H1 (cell line): ENCODE measurements at regions not wholly inside any gene's neighbourhood (a gene's known extent, or its start where the extent isn't known, plus 50 kb on each side); places are given as distances from the start of the nearest gene placed in this dataset.

Experiments used
- CTCF ChIA-PET: fragments of 300-600 bp; sonication (Branson Sonifier 250); formaldehyde crosslinking; loops from one replicate; lab custom pipeline; 2021; ENCODE audit not compliant: partially characterized antibody; lab: Charles Lee
- POLR2A ChIA-PET: fragments of 300-600 bp; sonication (Branson Sonifier 250); formaldehyde crosslinking; loops from one replicate; lab custom pipeline; 2021; ENCODE audit warnings: inconsistent platforms; ENCODE audit not compliant: partially characterized antibody; lab: Charles Lee
- DNase-seq, 2 experiments: peaks; one replicate each; pipeline versions ENCODE4 v3.0.0 to v3.0.0-alpha.2; 2010 to 2022; ENCODE audit warnings: low spot score in 2 of 2, low read depth in 1 of 2, mixed read lengths in 1 of 2
- FAIRE-seq: peaks from 2 replicates; lab custom pipeline; 2011; peaks lifted over from hg19 to GRCh38; lab: Jason Lieb, UNC
- H2AFZ ChIP-seq: 2 replicates; pipeline ENCODE4 v1.8.1; 2012; ENCODE audit warnings: low read length, inconsistent platforms
- H2AK5ac ChIP-seq: 2 replicates; pipeline ENCODE4 v1.6.1; 2013; ENCODE audit warnings: low read depth, low read length
- H2BK120ac ChIP-seq: replicated peaks from 2 replicates; pipeline ENCODE3; 2013; ENCODE audit warnings: low read depth, low read length, inconsistent platforms
- H2BK12ac ChIP-seq: 2 replicates; pipeline ENCODE4 v1.6.1; 2013; ENCODE audit warnings: low read depth, low read length
- H2BK15ac ChIP-seq: 2 replicates; pipeline ENCODE4 v1.6.1; 2013; ENCODE audit warnings: low read length
- H2BK20ac ChIP-seq: 2 replicates; pipeline ENCODE4 v1.6.1; 2013; ENCODE audit warnings: low read length
- H2BK5ac ChIP-seq: 2 replicates; pipeline ENCODE4 v1.6.1; 2013; ENCODE audit warnings: low read depth, low read length
- H3K14ac ChIP-seq: 2 replicates; pipeline ENCODE4 v1.6.1; 2013; ENCODE audit warnings: inconsistent platforms; ENCODE audit not compliant: insufficient read length
- H3K18ac ChIP-seq: 2 replicates; pipeline ENCODE4 v1.6.1; 2013; ENCODE audit warnings: low read length; ENCODE audit errors: extremely low read depth
- H3K23ac ChIP-seq: 2 replicates; pipeline ENCODE4 v1.6.1; 2013; ENCODE audit warnings: inconsistent platforms; ENCODE audit not compliant: insufficient read length
- H3K23me2 ChIP-seq: 2 replicates; pipeline ENCODE4 v1.6.1; 2013; ENCODE audit warnings: low read depth, low read length
- H3K27ac ChIP-seq: 2 replicates; pipeline ENCODE4 v1.6.1; 2011; ENCODE audit warnings: low read depth, low read length, inconsistent platforms
- H3K27me3 ChIP-seq, 4 experiments: replicated peaks in 1 of 4; 1 replicate in 1 of 4; 2 replicates in 3 of 4; pipeline versions ENCODE4 v1.6.1 to v1.8.1; 2011 to 2013; ENCODE audit warnings: low read length in 3 of 4, mild to moderate bottlenecking in 3 of 4, inconsistent platforms in 2 of 4, mixed read lengths in 2 of 4, moderate library complexity in 1 of 4; ENCODE audit not compliant: control insufficient read depth in 3 of 4, insufficient read depth in 3 of 4; ENCODE audit errors: extremely low read depth in 1 of 4
- H3K36me3 ChIP-seq, 4 experiments: 2 replicates each; pipeline versions ENCODE4 v1.6.1 to v1.8.1; 2011 to 2013; ENCODE audit warnings: mild to moderate bottlenecking in 4 of 4, low read length in 3 of 4, moderate library complexity in 2 of 4, control low read depth in 1 of 4, inconsistent platforms in 1 of 4; ENCODE audit not compliant: insufficient read depth in 4 of 4, control insufficient read depth in 2 of 4
- H3K4ac ChIP-seq: replicated peaks from 2 replicates; pipeline ENCODE3; 2013; ENCODE audit warnings: low read length, low read depth, mixed read lengths, inconsistent platforms; ENCODE audit not compliant: insufficient read length
- H3K4me1 ChIP-seq, 4 experiments: replicated peaks in 1 of 4; 1 replicate in 1 of 4; 2 replicates in 3 of 4; pipeline versions ENCODE4 v1.6.1 to v1.8.1; 2011 to 2013; ENCODE audit warnings: low read length in 3 of 4, inconsistent platforms in 2 of 4, mixed read lengths in 1 of 4; ENCODE audit not compliant: insufficient read depth in 4 of 4, control insufficient read depth in 3 of 4
- H3K4me2 ChIP-seq, 2 experiments: 2 replicates each; pipeline versions ENCODE4 v1.6.1 to v1.8.1; 2011 to 2013; ENCODE audit warnings: low read depth in 2 of 2, low read length in 2 of 2, control low read depth in 1 of 2, inconsistent platforms in 1 of 2, mild to moderate bottlenecking in 1 of 2; ENCODE audit not compliant: insufficient read depth in 1 of 2
- H3K4me3 ChIP-seq, 4 experiments: fragments of 200-600, 300-600 bp in 1 of 4; sonication (generic), shearing (Covaris generic), sonication (Bioruptor Twin) in 1 of 4; 2 replicates each; pipeline versions ENCODE4 v1.5.1 to v1.8.1; 2011 to 2016; ENCODE audit warnings: low read length in 4 of 4, low read depth in 3 of 4, control low read depth in 2 of 4, inconsistent platforms in 2 of 4, mild to moderate bottlenecking in 2 of 4, mixed read lengths in 1 of 4, moderate library complexity in 1 of 4; ENCODE audit not compliant: insufficient read depth in 2 of 4; ENCODE audit errors: extremely low read depth in 1 of 4
- H3K56ac ChIP-seq: replicated peaks from 2 replicates; pipeline ENCODE3; 2013; ENCODE audit warnings: low read depth, mild to moderate bottlenecking, mixed read lengths, low read length, inconsistent platforms; ENCODE audit not compliant: insufficient read length
- H3K79me1 ChIP-seq: 2 replicates; pipeline ENCODE4 v1.6.1; 2013; ENCODE audit warnings: low read depth, low read length, control low read depth
- H3K79me2 ChIP-seq, 2 experiments: 2 replicates each; pipeline versions ENCODE4 v1.6.1 to v1.8.1; 2012 to 2013; ENCODE audit warnings: low read length in 2 of 2, mild to moderate bottlenecking in 2 of 2, inconsistent platforms in 1 of 2; ENCODE audit not compliant: insufficient read depth in 2 of 2, control insufficient read depth in 1 of 2
- H3K9ac ChIP-seq, 4 experiments: replicated peaks in 1 of 4; 1 replicate in 1 of 4; 2 replicates in 3 of 4; pipeline versions ENCODE4 v1.6.1 to v1.8.1; 2011 to 2013; ENCODE audit warnings: low read depth in 3 of 4, low read length in 3 of 4, control low read depth in 2 of 4, mild to moderate bottlenecking in 2 of 4, moderate library complexity in 2 of 4, inconsistent platforms in 1 of 4; ENCODE audit errors: extremely low read depth in 1 of 4
- H3K9me3 ChIP-seq, 2 experiments: 2 replicates each; pipeline versions ENCODE4 v1.6.1 to v1.8.1; 2012 to 2013; ENCODE audit warnings: mild to moderate bottlenecking in 2 of 2, moderate library complexity in 2 of 2, control low read depth in 1 of 2, inconsistent platforms in 1 of 2, low read depth in 1 of 2, low read length in 1 of 2, mixed read lengths in 1 of 2; ENCODE audit not compliant: insufficient read depth in 2 of 2
- H4K20me1 ChIP-seq, 2 experiments: replicated peaks in 1 of 2; 2 replicates each; pipeline versions ENCODE3 to v1.8.1; 2011 to 2013; ENCODE audit warnings: inconsistent platforms in 2 of 2, low read length in 2 of 2, mild to moderate bottlenecking in 1 of 2; ENCODE audit not compliant: insufficient read depth in 2 of 2, control insufficient read depth in 1 of 2
- H4K5ac ChIP-seq: 2 replicates; pipeline ENCODE4 v1.6.1; 2013; ENCODE audit warnings: low read length, low read depth, mixed read lengths, inconsistent platforms; ENCODE audit not compliant: insufficient read length
- H4K8ac ChIP-seq: 2 replicates; pipeline ENCODE4 v1.8.0; 2013; ENCODE audit warnings: mild to moderate bottlenecking, moderate library complexity, low read length, inconsistent platforms; ENCODE audit not compliant: insufficient read depth; ENCODE audit errors: extremely low read depth
- H4K91ac ChIP-seq: replicated peaks from 2 replicates; pipeline ENCODE3; 2013; ENCODE audit warnings: low read length, mixed read lengths, inconsistent platforms; ENCODE audit not compliant: insufficient read length
- GTF2F1 ChIP-seq: IDR thresholded peaks from 2 replicates; pipeline ENCODE4 v1.6.1; 2012; ENCODE audit warnings: low read depth, low read length, improper control_type of control experiment, borderline replicate concordance
- WGBS, 2 experiments: shearing (Covaris generic) in 1 of 2; methylation state at CpG; one replicate each; pipeline versions ENCODE4 v1.1.6 to v1.1.7; 2013 to 2015; ENCODE audit warnings: low lambda C conversion rate in 2 of 2, mixed read lengths in 2 of 2, inconsistent platforms in 1 of 2, low coverage in 1 of 2, missing lambda C conversion rate in 1 of 2; ENCODE audit not compliant: insufficient replicate concordance in 2 of 2, insufficient coverage in 1 of 2, insufficient read length in 1 of 2; ENCODE audit errors: extremely low coverage in 1 of 2, missing lambda C conversion rate in 1 of 2; 5-methylcytosine and 5-hydroxymethylcytosine counted together
- TF ChIP-seq, protein P1 (sequence below): IDR thresholded peaks from 2 replicates; pipeline ENCODE4 v1.6.1; 2012; ENCODE audit warnings: inconsistent platforms

DNA sequence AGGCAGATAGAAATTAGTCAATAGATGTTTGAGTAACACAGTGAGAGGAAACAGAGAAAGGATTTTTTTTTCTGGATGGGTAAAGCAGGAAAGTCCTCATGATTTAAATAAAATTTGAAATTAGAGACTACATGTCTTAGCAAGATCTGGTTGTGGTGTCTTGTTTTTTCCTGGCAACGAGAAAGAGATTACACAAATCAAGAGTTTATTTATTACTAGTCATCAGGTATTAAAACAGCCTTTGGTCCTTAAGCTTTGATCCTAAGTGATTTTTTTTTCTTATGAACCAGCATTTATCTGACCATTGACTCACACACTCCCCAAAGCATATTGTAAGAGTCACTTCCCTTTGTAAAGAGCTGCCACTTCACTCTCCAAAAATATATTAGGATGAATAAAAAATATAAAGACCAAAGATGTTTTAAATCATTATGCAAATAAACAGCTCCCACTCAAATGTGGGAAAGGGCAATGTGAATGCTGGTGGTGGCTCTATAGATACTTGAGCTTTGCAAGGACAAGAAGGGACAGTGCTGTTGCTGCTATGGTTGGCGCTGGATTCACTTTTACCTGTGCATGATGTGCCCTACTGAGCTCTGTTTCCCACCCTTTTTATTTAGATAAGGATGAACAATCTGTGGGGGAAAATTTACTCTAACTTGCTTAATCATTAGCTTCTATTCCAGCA lies 1726.5 kb downstream of the MAT2B start:
- no peaks in the 10 kb centered on the region for H3K79me1 ChIP-seq
- H3K79me2 ChIP-seq = no peaks in the 10 kb centered on the region
- no peaks in the 10 kb centered on the region for H4K20me1 ChIP-seq
- H3K4me1 ChIP-seq = peaks cover 0 to 18% (median 3%) of the 10 kb centered on the region in 4 experiments; a peak in 2 of 7 replicates
- H3K4me2 ChIP-seq = peak overlapping the region; percentile 34 to 47; a peak in 3 of 4 replicates
- 53% methylated on average over 2 of the region's 2 CpGs; no CpG with 5 or more reads in 1 of the 2 experiments for WGBS, 2 experiments
- H3K4me3 ChIP-seq = peak overlapping the region in 1 of 4 experiments; percentile 37; a peak in 1 of 8 replicates
- H2BK120ac ChIP-seq = peak overlapping the region; percentile 98
- peak overlapping the region; percentile 92; the same call in 1 of the 2 replicates for H2BK5ac ChIP-seq
- no peak overlapping the region for H3K14ac ChIP-seq
- H2AFZ ChIP-seq = no peak overlapping the region
- H4K8ac ChIP-seq = no peak overlapping the region
- H3K18ac ChIP-seq = no peak overlapping the region; the same call in 1 of the 2 replicates
- peak overlapping the region; percentile 92 for H3K4ac ChIP-seq
- no peaks in the 10 kb centered on the region for H3K23me2 ChIP-seq
- TF ChIP-seq GTF2F1 = no peak
- TF ChIP-seq, protein P1, sequence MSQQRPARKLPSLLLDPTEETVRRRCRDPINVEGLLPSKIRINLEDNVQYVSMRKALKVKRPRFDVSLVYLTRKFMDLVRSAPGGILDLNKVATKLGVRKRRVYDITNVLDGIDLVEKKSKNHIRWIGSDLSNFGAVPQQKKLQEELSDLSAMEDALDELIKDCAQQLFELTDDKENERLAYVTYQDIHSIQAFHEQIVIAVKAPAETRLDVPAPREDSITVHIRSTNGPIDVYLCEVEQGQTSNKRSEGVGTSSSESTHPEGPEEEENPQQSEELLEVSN = peak; percentile 60
- no peak overlapping the region for H2AK5ac ChIP-seq
- ChIA-PET CTCF (interaction anchor here (0.6 to 1.3 kb wide), 4 partner anchors 13 to 679 kb away, joined by 3 to 5 read pairs (median 3); no protein-coding TSS in a partner anchor), POLR2A (no interaction called here)
- no peak overlapping the region for H2BK15ac ChIP-seq
- peaks cover 0 to 11% (median 5%) of the 10 kb centered on the region in 4 experiments; a peak in 2 of 8 replicates for H3K36me3 ChIP-seq
- no peaks in the 10 kb centered on the region for H3K27me3 ChIP-seq
- peak overlapping the region; percentile 69 for H4K91ac ChIP-seq
- H3K9ac ChIP-seq = no peak overlapping the region; a peak in 1 of 7 replicates
- DNase-seq = no peak
- H2BK20ac ChIP-seq = no peak overlapping the region
- no peak overlapping the region for H2BK12ac ChIP-seq
- H3K23ac ChIP-seq = no peak overlapping the region
- H3K9me3 ChIP-seq = peaks cover 13 to 17% of the 10 kb centered on the region in 2 experiments; a peak in 3 of 4 replicates
- peak overlapping the region; percentile 15; the same call in 1 of the 2 replicates for H3K27ac ChIP-seq
- no peak for FAIRE-seq
- H4K5ac ChIP-seq = peak overlapping the region; percentile 88
- no peak overlapping the region for H3K56ac ChIP-seq
